Jurkat, Clone E6-1 (cell line): ENCODE measurements at regions not wholly inside any gene's neighbourhood (a gene's known extent, or its start where the extent isn't known, plus 50 kb on each side); places are given as distances from the start of the nearest gene placed in this dataset.
A peak's percentile ranks its signal among the peaks of the same experiment; 100 is the strongest.

Source experiments
- DNase-seq: peaks from one replicate; pipeline ENCODE4 v3.0.0-alpha.2; 2011; ENCODE audit warnings: low read depth, low spot score
- H3K4me3 ChIP-seq: 2 replicates; pipeline ENCODE4 v1.5.1; 2011; ENCODE audit warnings: mild to moderate bottlenecking, low read length, control low read depth, moderate library complexity

GRCh38 chr10:111246814-111247452 is 170.1 kb downstream of the ADRA2A start:
- no peak for DNase-seq
- no peak overlapping the region for H3K4me3 ChIP-seq

- no peak overlapping the region for H3K4me3 ChIP-seq
- no peak for DNase-seq
Measured at GRCh38 chr10:111247781-111248389, 171.1 kb downstream of the ADRA2A start.

- H3K4me3 ChIP-seq: no peak overlapping the region
- DNase-seq: no peak
Measured at GRCh38 chr10:111249925-111250324, 173.1 kb downstream of the ADRA2A start.

- no peak overlapping the region for H3K4me3 ChIP-seq
- DNase-seq: no peak
Measured at GRCh38 chr10:111261081-111261615, 184.3 kb downstream of the ADRA2A start.

- no peak for DNase-seq
Measured at GRCh38 chr10:111265341-111265740, 188.5 kb downstream of the ADRA2A start.

GRCh38 chr10:111266165-111266564 is 189.3 kb downstream of the ADRA2A start:
- no peak for DNase-seq

More at GRCh38 chr10:111265341-111265740, 188.5 kb downstream of the ADRA2A start:
- no peak overlapping the region for H3K4me3 ChIP-seq

GRCh38 chr10:111267673-111268072 is 190.8 kb downstream of the ADRA2A start:
- no peak overlapping the region for H3K4me3 ChIP-seq
- no peak for DNase-seq

More at GRCh38 chr10:111266165-111266564, 189.3 kb downstream of the ADRA2A start:
- H3K4me3 ChIP-seq: no peak overlapping the region

GRCh38 chr10:111273235-111273634 is 196.4 kb downstream of the ADRA2A start:
- no peak overlapping the region for H3K4me3 ChIP-seq
- no peak for DNase-seq

- no peak overlapping the region for H3K4me3 ChIP-seq
- no peak for DNase-seq
Measured at GRCh38 chr10:111273635-111274034, 196.8 kb downstream of the ADRA2A start.

GRCh38 chr10:111275091-111275490 is 198.3 kb downstream of the ADRA2A start:
- H3K4me3 ChIP-seq: no peak overlapping the region
- no peak for DNase-seq

GRCh38 chr10:111277661-111278060 is 200.8 kb downstream of the ADRA2A start:
- no peak for DNase-seq
- H3K4me3 ChIP-seq: no peak overlapping the region

GRCh38 chr10:111278266-111278665 is 201.4 kb downstream of the ADRA2A start:
- no peak for DNase-seq

GRCh38 chr10:111281516-111281915 is 204.7 kb downstream of the ADRA2A start:
- DNase-seq: peak; percentile 14

More at GRCh38 chr10:111278266-111278665, 201.4 kb downstream of the ADRA2A start:
- no peak overlapping the region for H3K4me3 ChIP-seq

GRCh38 chr10:111289461-111289860 is 212.6 kb downstream of the ADRA2A start:
- H3K4me3 ChIP-seq: no peak overlapping the region
- DNase-seq: no peak

More at GRCh38 chr10:111281516-111281915, 204.7 kb downstream of the ADRA2A start:
- no peak overlapping the region for H3K4me3 ChIP-seq

- DNase-seq: no peak
Measured at GRCh38 chr10:111290649-111291048, 213.8 kb downstream of the ADRA2A start.

GRCh38 chr10:111295788-111296187 is 219.0 kb downstream of the ADRA2A start:
- no peak overlapping the region for H3K4me3 ChIP-seq
- no peak for DNase-seq

More at GRCh38 chr10:111290649-111291048, 213.8 kb downstream of the ADRA2A start:
- no peak overlapping the region for H3K4me3 ChIP-seq

- no peak overlapping the region for H3K4me3 ChIP-seq
- no peak for DNase-seq
Measured at GRCh38 chr10:111297351-111297848, 220.6 kb downstream of the ADRA2A start.

- no peak overlapping the region for H3K4me3 ChIP-seq
- no peak for DNase-seq
Measured at GRCh38 chr10:111298031-111298430, 221.2 kb downstream of the ADRA2A start.

GRCh38 chr10:111299037-111299436 is 222.2 kb downstream of the ADRA2A start:
- no peak overlapping the region for H3K4me3 ChIP-seq
- no peak for DNase-seq

GRCh38 chr10:111303887-111304286 is 227.1 kb downstream of the ADRA2A start:
- no peak for DNase-seq
- H3K4me3 ChIP-seq: no peak overlapping the region
